ENCODE measurements at regions not wholly inside any gene's neighbourhood (a gene's known extent, or its start where the extent isn't known, plus 50 kb on each side); places are given as distances from the start of the nearest gene placed in this dataset.

DNA sequence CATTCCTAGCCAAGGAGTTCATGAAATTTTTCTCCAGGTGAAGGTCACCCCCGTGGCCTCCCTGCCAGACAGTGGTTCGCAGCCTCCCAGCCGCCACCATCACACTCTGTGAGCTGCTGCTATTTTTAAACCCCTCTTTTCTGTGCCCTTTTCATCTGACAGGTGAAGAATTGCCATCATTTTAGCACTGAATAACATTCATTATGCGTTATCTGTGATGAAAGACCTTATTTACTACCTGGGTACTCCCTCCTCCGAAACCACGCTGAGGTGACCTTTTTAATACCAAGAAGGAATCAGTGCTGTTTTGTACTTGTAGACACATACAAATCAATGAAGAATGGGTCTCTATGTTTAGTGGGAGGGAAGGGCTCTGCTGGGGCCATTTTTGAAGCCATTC lies 148.9 kb upstream of the GPR12 start:
- H3K36me3 ChIP-seq (ENCODE audit: insufficient read depth, low read length): no peaks in the 10 kb centered on the region

DNA sequence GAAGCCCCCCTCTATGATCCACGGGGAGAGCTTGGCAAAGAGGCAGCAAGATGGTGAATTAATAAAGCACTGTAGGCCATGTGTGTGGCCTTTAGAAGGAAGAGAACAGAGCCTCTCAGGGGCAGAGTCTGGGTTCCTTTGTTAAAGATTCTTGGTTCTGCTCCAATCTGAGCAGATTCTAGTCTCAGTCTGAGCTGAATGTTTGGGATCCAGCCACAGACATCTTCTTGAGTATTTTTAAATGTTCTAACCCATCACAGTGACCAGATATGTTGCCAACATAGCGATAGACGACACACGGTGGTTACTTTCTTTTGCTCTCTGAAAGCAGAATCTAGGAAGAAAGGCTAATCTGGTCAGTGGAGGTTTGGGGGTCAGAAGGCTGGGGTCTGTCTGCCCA lies 147.5 kb upstream of the GPR12 start:
- H3K79me2 ChIP-seq (ENCODE audit: control insufficient read depth, insufficient read depth, low read length, unreplicated experiment): no peaks in the 10 kb centered on the region
- H3K27me3 ChIP-seq (ENCODE audit: insufficient read depth, low read length): peaks cover 87% of the 10 kb centered on the region
- no peaks in the 10 kb centered on the region for H3K36me3 ChIP-seq (ENCODE audit: insufficient read depth, low read length)
- H2AFZ ChIP-seq (ENCODE audit: low read length, unreplicated experiment): no peak overlapping the region
- H3K4me3 ChIP-seq (ENCODE audit: low read depth, low read length): no peak overlapping the region
- H3K27ac ChIP-seq (ENCODE audit: low read depth, low read length): no peak overlapping the region
- no peaks in the 10 kb centered on the region for H3K4me1 ChIP-seq (ENCODE audit: control insufficient read depth, insufficient read depth, low read length, unreplicated experiment)

More for the DNA sequence above, 148.9 kb upstream of the GPR12 start:
- Histone ChIP-seq H3K79me2 (ENCODE audit: control insufficient read depth, insufficient read depth, low read length, unreplicated experiment) (no peaks in the 10 kb centered on the region), H3K27me3 (ENCODE audit: insufficient read depth, low read length) (peaks cover 77% of the 10 kb centered on the region), H3K4me1 (ENCODE audit: control insufficient read depth, insufficient read depth, low read length, unreplicated experiment) (no peaks in the 10 kb centered on the region), H3K4me3 (ENCODE audit: low read depth, low read length) (no peak overlapping the region), H2AFZ (ENCODE audit: low read length, unreplicated experiment) (no peak overlapping the region), H3K27ac (ENCODE audit: low read depth, low read length) (no peak overlapping the region)

DNA sequence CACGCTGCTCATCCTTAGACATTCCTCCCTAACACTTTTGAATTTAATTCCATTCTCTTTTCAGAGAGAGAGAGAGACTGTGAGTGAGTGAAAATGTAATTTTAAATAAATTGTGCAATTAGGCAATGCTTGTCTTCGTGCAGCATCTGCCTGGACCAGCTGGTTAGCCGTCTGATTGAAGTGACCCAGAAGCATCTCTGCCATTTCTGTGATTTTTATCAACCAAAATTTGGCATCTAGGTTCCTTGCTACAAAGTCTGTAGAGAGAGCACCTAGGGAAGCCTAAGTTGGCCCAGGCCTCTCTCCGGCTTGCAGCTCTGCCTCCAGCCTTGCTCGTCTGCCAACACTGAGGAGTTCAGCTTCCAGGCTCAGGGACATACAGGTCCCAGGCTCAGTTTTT lies 138.6 kb upstream of the GPR12 start:
- H3K4me3 ChIP-seq (ENCODE audit: low read depth, low read length): no peak overlapping the region
- H3K27me3 ChIP-seq (ENCODE audit: insufficient read depth, low read length): peaks cover 72% of the 10 kb centered on the region
- H3K79me2 ChIP-seq (ENCODE audit: control insufficient read depth, insufficient read depth, low read length, unreplicated experiment): no peaks in the 10 kb centered on the region
- H3K4me1 ChIP-seq (ENCODE audit: control insufficient read depth, insufficient read depth, low read length, unreplicated experiment): no peaks in the 10 kb centered on the region
- no peak overlapping the region for H2AFZ ChIP-seq (ENCODE audit: low read length, unreplicated experiment)
- no peak overlapping the region for H3K27ac ChIP-seq (ENCODE audit: low read depth, low read length)
- H3K36me3 ChIP-seq (ENCODE audit: insufficient read depth, low read length): no peaks in the 10 kb centered on the region

DNA sequence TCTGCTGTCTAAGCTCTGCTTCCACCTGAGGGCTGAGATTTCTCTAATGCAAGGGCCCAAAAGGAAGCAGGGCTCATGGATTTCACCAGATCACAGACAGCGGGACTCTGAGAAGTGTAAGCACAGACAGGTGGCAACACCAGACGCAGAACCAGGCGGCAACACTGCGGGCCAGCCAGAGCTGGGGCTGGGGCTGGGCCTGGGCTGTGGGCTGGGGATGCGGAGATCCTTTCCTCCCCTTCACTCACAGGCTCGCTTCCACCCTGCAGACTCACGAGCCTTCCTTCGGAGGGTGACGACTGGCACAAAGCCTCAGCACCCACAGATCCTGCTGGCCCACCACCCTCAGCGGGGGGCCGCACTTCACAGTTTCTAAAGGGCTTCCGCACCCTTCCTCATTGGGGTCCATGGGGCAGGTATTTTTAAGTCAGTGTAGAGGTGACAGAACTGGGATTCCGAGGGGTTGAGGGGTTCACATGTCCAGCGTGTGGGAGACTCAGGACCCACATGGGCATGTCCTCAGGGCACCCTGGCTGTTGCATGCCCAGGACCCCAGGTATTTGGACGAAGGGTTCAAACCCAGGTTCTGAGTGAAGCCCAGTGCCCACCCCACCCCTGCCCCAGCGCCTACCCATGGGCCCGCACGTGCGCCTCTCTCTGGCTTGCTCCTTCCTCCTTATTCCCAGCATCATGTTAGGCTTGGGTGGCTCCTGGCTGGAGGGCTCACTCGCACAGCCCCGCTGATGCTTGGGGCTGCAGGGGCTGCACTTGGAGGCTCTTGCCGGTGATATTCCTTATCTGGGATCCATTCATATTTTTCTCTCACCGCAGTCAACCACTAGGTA lies 137.3 kb upstream of the GPR12 start:
- H3K27me3 ChIP-seq (ENCODE audit: insufficient read depth, low read length): peaks cover 73% of the 10 kb centered on the region
- no peak overlapping the region for H3K4me3 ChIP-seq (ENCODE audit: low read depth, low read length)
- no peaks in the 10 kb centered on the region for H3K36me3 ChIP-seq (ENCODE audit: insufficient read depth, low read length)
- H3K27ac ChIP-seq (ENCODE audit: low read depth, low read length): no peak overlapping the region
- H3K79me2 ChIP-seq (ENCODE audit: control insufficient read depth, insufficient read depth, low read length, unreplicated experiment): no peaks in the 10 kb centered on the region
- H2AFZ ChIP-seq (ENCODE audit: low read length, unreplicated experiment): no peak overlapping the region
- no peaks in the 10 kb centered on the region for H3K4me1 ChIP-seq (ENCODE audit: control insufficient read depth, insufficient read depth, low read length, unreplicated experiment)

DNA sequence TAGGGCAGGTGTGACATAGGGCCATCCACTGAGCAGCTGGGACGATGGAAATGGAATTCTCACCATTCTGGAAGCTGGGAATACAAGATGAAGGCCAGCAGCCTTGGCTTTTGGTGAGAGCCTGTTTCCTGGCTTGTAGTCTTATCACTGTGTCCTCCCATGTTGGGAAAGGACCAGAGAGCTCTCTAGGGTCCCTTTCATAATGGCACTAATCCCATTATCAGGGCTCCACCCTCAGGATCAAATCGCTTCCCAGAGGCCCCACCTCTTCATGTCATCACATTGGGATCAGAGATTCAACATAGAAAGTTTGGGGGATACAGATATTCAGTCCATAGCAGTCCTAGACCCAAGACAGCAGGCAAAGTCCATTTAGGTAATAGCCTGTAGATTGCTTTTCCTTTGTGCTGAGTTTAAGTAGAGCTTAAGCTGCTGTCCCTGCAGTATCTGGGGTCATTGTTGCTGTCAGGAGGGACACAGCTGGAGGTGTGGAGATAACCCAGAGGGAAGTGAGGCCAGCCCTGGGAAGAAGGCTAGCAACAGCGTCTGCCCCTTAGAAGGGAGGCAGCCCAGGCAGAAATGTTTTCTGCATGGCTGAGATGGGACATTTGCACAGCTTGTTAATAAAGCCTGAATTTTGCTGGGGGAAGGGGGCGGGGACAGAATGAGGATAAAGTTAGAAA lies 136.5 kb upstream of the GPR12 start:
- H3K4me1 ChIP-seq (ENCODE audit: control insufficient read depth, insufficient read depth, low read length, unreplicated experiment): no peaks in the 10 kb centered on the region
- no peaks in the 10 kb centered on the region for H3K36me3 ChIP-seq (ENCODE audit: insufficient read depth, low read length)
- no peak overlapping the region for H3K27ac ChIP-seq (ENCODE audit: low read depth, low read length)
- H3K4me3 ChIP-seq (ENCODE audit: low read depth, low read length): no peak overlapping the region
- no peaks in the 10 kb centered on the region for H3K79me2 ChIP-seq (ENCODE audit: control insufficient read depth, insufficient read depth, low read length, unreplicated experiment)
- no peak overlapping the region for H2AFZ ChIP-seq (ENCODE audit: low read length, unreplicated experiment)
- H3K27me3 ChIP-seq (ENCODE audit: insufficient read depth, low read length): peaks cover 71% of the 10 kb centered on the region

DNA sequence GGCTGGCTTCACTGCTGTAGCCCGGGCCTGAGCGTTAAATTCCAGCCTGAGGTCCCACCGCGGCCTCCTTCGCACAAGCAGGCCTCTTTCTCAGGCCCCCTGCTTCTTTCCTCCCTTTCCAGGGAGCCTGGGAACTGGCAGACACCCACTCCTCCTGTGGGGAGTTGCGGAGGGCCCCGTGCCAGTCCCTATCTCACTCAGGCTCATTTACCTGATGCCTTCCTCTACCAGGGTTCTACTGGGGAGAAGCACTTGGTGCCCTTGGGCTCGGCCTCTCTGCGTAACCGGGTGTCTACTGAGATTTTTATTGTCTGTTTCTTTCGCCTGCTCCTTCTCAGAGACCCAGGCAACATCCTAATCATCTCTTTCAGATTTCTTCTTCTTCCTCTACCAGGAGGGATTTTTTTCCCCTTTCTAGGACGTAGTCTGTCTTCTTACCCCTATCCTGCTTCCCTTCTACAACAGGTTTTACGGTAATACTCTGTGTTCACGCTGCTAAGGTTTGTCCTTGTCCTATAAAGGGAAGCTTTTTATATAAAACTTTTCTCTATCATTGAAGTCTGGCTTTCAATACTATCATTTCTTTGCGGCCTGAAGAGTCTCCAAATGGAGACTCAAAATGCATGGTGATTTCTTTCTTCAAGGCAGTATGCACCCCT lies 135.4 kb upstream of the GPR12 start:
- no peak overlapping the region for H3K27ac ChIP-seq (ENCODE audit: low read depth, low read length)
- no peaks in the 10 kb centered on the region for H3K36me3 ChIP-seq (ENCODE audit: insufficient read depth, low read length)
- H3K27me3 ChIP-seq (ENCODE audit: insufficient read depth, low read length): peaks cover 83% of the 10 kb centered on the region
- no peaks in the 10 kb centered on the region for H3K79me2 ChIP-seq (ENCODE audit: control insufficient read depth, insufficient read depth, low read length, unreplicated experiment)
- H3K4me3 ChIP-seq (ENCODE audit: low read depth, low read length): no peak overlapping the region
- H2AFZ ChIP-seq (ENCODE audit: low read length, unreplicated experiment): no peak overlapping the region
- H3K4me1 ChIP-seq (ENCODE audit: control insufficient read depth, insufficient read depth, low read length, unreplicated experiment): no peaks in the 10 kb centered on the region

DNA sequence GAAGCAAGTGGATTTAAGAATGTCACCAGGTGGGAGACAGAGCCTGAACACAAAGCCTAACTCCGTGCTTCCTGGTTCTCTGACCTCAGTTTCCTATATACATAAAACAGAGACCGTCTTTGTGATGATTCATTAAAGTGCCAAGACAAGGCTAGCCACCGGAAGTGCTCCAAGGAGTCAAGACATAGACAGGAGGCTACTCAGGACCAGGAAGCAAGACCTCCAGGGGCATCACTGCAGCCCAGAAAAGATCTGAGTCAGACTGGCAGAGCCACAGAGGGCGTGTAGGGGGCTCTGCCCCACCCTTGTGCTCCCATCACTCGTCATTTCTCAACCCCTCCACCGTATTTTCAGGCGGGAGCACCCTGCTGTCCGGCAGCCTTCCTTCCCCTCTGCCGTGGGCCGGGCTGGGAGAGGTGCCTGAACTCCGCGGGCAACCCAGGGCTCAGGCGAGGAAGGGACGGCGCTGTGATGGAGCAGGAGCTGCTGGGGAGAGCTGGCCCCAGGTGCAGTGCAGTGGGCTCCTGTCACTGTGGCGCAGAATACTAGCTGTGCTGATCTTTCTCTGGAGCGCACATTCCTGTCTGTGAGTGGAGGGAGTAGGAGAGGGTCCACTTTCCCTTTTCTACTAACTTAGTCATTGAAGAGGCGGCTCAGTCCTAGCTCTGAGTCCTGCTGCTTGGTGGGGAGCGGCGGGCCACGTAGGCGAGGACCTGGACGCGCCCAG lies 134.7 kb upstream of the GPR12 start:
- Histone ChIP-seq H3K27me3 (ENCODE audit: insufficient read depth, low read length) (peaks cover 81% of the 10 kb centered on the region), H3K4me3 (ENCODE audit: low read depth, low read length) (no peak overlapping the region), H3K27ac (ENCODE audit: low read depth, low read length) (no peak overlapping the region), H3K36me3 (ENCODE audit: insufficient read depth, low read length) (no peaks in the 10 kb centered on the region), H2AFZ (ENCODE audit: low read length, unreplicated experiment) (no peak overlapping the region), H3K4me1 (ENCODE audit: control insufficient read depth, insufficient read depth, low read length, unreplicated experiment) (no peaks in the 10 kb centered on the region), H3K79me2 (ENCODE audit: control insufficient read depth, insufficient read depth, low read length, unreplicated experiment) (no peaks in the 10 kb centered on the region)

DNA sequence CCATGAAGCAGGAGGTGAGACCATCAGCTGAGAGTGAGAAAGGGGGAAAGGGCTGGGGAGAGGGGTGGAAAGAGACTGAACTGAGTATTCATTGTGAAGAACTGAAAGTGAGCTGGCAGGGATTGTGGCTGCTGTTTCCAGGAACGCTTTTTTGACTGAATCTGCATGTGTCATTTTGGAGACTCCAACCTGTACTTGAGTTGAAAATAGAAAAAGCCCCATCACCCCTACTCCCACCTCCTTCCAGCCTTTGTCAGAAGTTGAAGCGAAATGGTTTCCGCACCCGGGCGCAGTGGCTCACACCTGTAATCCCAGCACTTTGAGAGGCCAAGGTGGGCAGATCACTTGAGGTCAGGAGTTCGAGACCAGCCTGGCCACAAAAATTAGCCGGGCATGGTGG lies 128.0 kb upstream of the GPR12 start:
- Histone ChIP-seq H3K27ac (ENCODE audit: low read depth, low read length) (no peak overlapping the region), H2AFZ (ENCODE audit: low read length, unreplicated experiment) (no peak overlapping the region), H3K4me1 (ENCODE audit: control insufficient read depth, insufficient read depth, low read length, unreplicated experiment) (no peaks in the 10 kb centered on the region), H3K27me3 (ENCODE audit: insufficient read depth, low read length) (peaks cover 76% of the 10 kb centered on the region), H3K79me2 (ENCODE audit: control insufficient read depth, insufficient read depth, low read length, unreplicated experiment) (no peaks in the 10 kb centered on the region), H3K4me3 (ENCODE audit: low read depth, low read length) (no peak overlapping the region), H3K36me3 (ENCODE audit: insufficient read depth, low read length) (no peaks in the 10 kb centered on the region)

DNA sequence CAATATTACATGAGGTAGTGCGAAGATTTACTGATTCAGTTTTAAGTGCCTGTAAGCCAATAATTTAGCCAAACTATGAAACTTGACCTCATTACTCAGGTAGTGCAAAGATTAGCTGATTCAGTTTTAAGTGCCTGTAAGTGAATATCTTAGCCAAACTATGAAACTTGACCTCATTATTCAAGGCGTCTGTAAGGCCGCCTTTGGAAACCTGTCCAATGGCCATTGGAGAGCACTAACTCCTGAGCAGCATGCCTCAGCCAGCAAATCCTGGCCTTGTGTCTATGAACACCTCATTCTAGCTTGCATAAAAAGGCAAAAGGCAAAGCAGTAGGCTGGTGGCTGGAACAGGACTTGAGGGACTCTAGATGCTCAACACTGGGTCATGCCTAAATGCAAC lies 127.0 kb upstream of the GPR12 start:
- H3K27ac ChIP-seq (ENCODE audit: low read depth, low read length): no peak overlapping the region
- H2AFZ ChIP-seq (ENCODE audit: low read length, unreplicated experiment): no peak overlapping the region
- no peaks in the 10 kb centered on the region for H3K79me2 ChIP-seq (ENCODE audit: control insufficient read depth, insufficient read depth, low read length, unreplicated experiment)
- H3K36me3 ChIP-seq (ENCODE audit: insufficient read depth, low read length): no peaks in the 10 kb centered on the region
- H3K4me3 ChIP-seq (ENCODE audit: low read depth, low read length): no peak overlapping the region
- H3K4me1 ChIP-seq (ENCODE audit: control insufficient read depth, insufficient read depth, low read length, unreplicated experiment): no peaks in the 10 kb centered on the region
- H3K27me3 ChIP-seq (ENCODE audit: insufficient read depth, low read length): peaks cover 83% of the 10 kb centered on the region

DNA sequence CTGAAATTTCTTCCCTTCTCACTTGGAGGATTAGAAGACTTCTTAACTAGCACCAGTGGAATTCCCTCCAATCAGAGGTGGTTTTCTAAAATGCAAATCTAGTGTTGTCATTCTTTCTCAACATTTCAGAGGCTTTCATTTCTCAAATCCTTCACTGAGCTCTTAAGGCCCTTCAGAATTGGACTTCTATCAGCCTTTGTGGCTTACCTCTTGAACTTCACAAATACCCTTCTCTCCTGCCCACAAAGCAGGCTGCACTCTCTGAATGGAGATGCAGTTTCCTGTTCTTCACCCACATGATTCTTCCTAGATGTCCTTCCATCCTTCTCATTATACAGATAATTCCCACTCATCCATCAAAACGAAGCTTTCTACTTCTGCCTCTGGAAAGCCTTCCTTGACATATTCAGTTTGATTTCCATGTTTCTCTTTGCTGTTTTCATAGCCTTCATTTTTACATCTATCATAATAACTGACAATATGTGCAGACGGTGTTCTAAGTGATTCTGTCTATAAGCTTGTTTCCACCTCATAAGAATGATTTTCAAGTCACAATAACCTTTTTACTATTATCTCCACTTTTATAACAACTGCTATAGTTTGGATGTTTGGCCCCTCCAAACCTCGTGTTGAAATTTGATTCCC lies 123.1 kb upstream of the GPR12 start:
- H2AFZ ChIP-seq (ENCODE audit: low read length, unreplicated experiment): no peak overlapping the region
- no peaks in the 10 kb centered on the region for H3K36me3 ChIP-seq (ENCODE audit: insufficient read depth, low read length)
- H3K79me2 ChIP-seq (ENCODE audit: control insufficient read depth, insufficient read depth, low read length, unreplicated experiment): no peaks in the 10 kb centered on the region
- H3K4me1 ChIP-seq (ENCODE audit: control insufficient read depth, insufficient read depth, low read length, unreplicated experiment): no peaks in the 10 kb centered on the region
- H3K4me3 ChIP-seq (ENCODE audit: low read depth, low read length): no peak overlapping the region
- no peak overlapping the region for H3K27ac ChIP-seq (ENCODE audit: low read depth, low read length)
- peaks cover 86% of the 10 kb centered on the region for H3K27me3 ChIP-seq (ENCODE audit: insufficient read depth, low read length)

Data from ACC112 (cell line).